ENCODE measurements at regions not wholly inside any gene's neighbourhood (a gene's known extent, or its start where the extent isn't known, plus 50 kb on each side); places are given as distances from the start of the nearest gene placed in this dataset.
"Not testable (repeated sequence)": the region's sequence is repeated elsewhere in the genome, so short reads cannot be mapped to it uniquely, and the experiment has no call there.

GRCh38 chr7:9200626-9201025, 767.2 kb downstream of the NXPH1 start:
- no peak for DNase-seq (ENCODE audit: low read depth in 1 of 2, low spot score in 1 of 2)

GRCh38 chr7:9201928-9202327, 768.5 kb downstream of the NXPH1 start:
- DNase-seq (ENCODE audit: low read depth in 1 of 2, low spot score in 1 of 2): no peak

GRCh38 chr7:9204571-9204970, 771.2 kb downstream of the NXPH1 start:
- DNase-seq (ENCODE audit: low read depth in 1 of 2, low spot score in 1 of 2): no peak

GRCh38 chr7:9210114-9210513, 776.7 kb downstream of the NXPH1 start:
- no peak for DNase-seq (ENCODE audit: low read depth in 1 of 2, low spot score in 1 of 2)

GRCh38 chr7:9217204-9217603, 783.8 kb downstream of the NXPH1 start:
- no peak for DNase-seq (ENCODE audit: low read depth in 1 of 2, low spot score in 1 of 2)

GRCh38 chr7:9226500-9226899, 793.1 kb downstream of the NXPH1 start:
- no peak for DNase-seq (ENCODE audit: low read depth in 1 of 2, low spot score in 1 of 2)

- DNase-seq (ENCODE audit: low read depth in 1 of 2, low spot score in 1 of 2): no peak
Measured at GRCh38 chr7:9231630-9232121, 798.3 kb downstream of the NXPH1 start.

GRCh38 chr7:9240001-9240400, 806.6 kb downstream of the NXPH1 start:
- DNase-seq (ENCODE audit: low read depth in 1 of 2, low spot score in 1 of 2): no peak

- no peak for DNase-seq (ENCODE audit: low read depth in 1 of 2, low spot score in 1 of 2)
Measured at GRCh38 chr7:9241826-9242225, 808.4 kb downstream of the NXPH1 start.

- DNase-seq (ENCODE audit: low read depth in 1 of 2, low spot score in 1 of 2): no peak
Measured at GRCh38 chr7:9242636-9243035, 809.2 kb downstream of the NXPH1 start.

- DNase-seq (ENCODE audit: low read depth in 1 of 2, low spot score in 1 of 2): no peak
Measured at GRCh38 chr7:9250876-9251275, 817.5 kb downstream of the NXPH1 start.

- no peak for DNase-seq (ENCODE audit: low read depth in 1 of 2, low spot score in 1 of 2)
Measured at GRCh38 chr7:9264395-9264794, 831.0 kb downstream of the NXPH1 start.

GRCh38 chr7:9280088-9280487, 846.7 kb downstream of the NXPH1 start:
- no peak for DNase-seq (ENCODE audit: low read depth in 1 of 2, low spot score in 1 of 2)

- no peak for DNase-seq (ENCODE audit: low read depth in 1 of 2, low spot score in 1 of 2)
Measured at GRCh38 chr7:9283246-9283645, 849.8 kb downstream of the NXPH1 start.

- no peak for DNase-seq (ENCODE audit: low read depth in 1 of 2, low spot score in 1 of 2)
Measured at GRCh38 chr7:9302436-9302835, 869.0 kb downstream of the NXPH1 start.

GRCh38 chr7:9307131-9307530, 873.7 kb downstream of the NXPH1 start:
- no peak for DNase-seq (ENCODE audit: low read depth in 1 of 2, low spot score in 1 of 2)

GRCh38 chr7:9324513-9324912, 891.1 kb downstream of the NXPH1 start:
- no peak for DNase-seq (ENCODE audit: low read depth in 1 of 2, low spot score in 1 of 2)

- no peak for DNase-seq (ENCODE audit: low read depth in 1 of 2, low spot score in 1 of 2)
Measured at GRCh38 chr7:9328296-9328695, 894.9 kb downstream of the NXPH1 start.

GRCh38 chr7:9349625-9350024, 916.2 kb downstream of the NXPH1 start:
- no peak for DNase-seq (ENCODE audit: low read depth in 1 of 2, low spot score in 1 of 2)

- DNase-seq (ENCODE audit: low read depth in 1 of 2, low spot score in 1 of 2): no peak
Measured at GRCh38 chr7:9391221-9391620, 957.8 kb downstream of the NXPH1 start.

GRCh38 chr7:9391984-9392383, 958.6 kb downstream of the NXPH1 start:
- DNase-seq (ENCODE audit: low read depth in 1 of 2, low spot score in 1 of 2): no peak

GRCh38 chr7:9404386-9404785, 971.0 kb downstream of the NXPH1 start:
- DNase-seq (ENCODE audit: low read depth in 1 of 2, low spot score in 1 of 2): not testable (repeated sequence)

GRCh38 chr7:9407816-9408215, 974.4 kb downstream of the NXPH1 start:
- no peak for DNase-seq (ENCODE audit: low read depth in 1 of 2, low spot score in 1 of 2)

- no peak for DNase-seq (ENCODE audit: low read depth in 1 of 2, low spot score in 1 of 2)
Measured at GRCh38 chr7:9453521-9453920, 1020.1 kb downstream of the NXPH1 start.

All from activated CD4-positive, alpha-beta T cell treated with anti-CD3 and anti-CD28 coated beads, Interleukin-2, amount 50 U/mL, for 24 hours (primary cell).